GM20431 (cell line): ENCODE measurements at regions not wholly inside any gene's neighbourhood (a gene's known extent, or its start where the extent isn't known, plus 50 kb on each side); places are given as distances from the start of the nearest gene placed in this dataset.

Experiments
- in situ Hi-C: fragments of 300-500 bp; cut with MseI, MboI; formaldehyde crosslinking; loops from one replicate; pipeline ENCODE4 v1.15.0; 2020; ENCODE audit warnings: low sequenced_read_pairs; ENCODE audit not compliant: unreplicated experiment

GRCh38 chr6:120164531-120164930, 815.0 kb upstream of the MAN1A1 start:
- in situ Hi-C loops = no loop called here

GRCh38 chr6:120157873-120158272, 808.3 kb upstream of the MAN1A1 start:
- in situ Hi-C loops = no loop called here

- in situ Hi-C loops = no loop called here
These were observed 797.7 kb upstream of the MAN1A1 start for GRCh38 chr6:120147071-120147871.

GRCh38 chr6:120141601-120142000, 792.0 kb upstream of the MAN1A1 start:
- in situ Hi-C loops = no loop called here

GRCh38 chr6:120137492-120137891, 787.9 kb upstream of the MAN1A1 start:
- in situ Hi-C loops = no loop called here

- in situ Hi-C loops = no loop called here
These were observed 779.7 kb upstream of the MAN1A1 start for GRCh38 chr6:120129228-120129627.

- in situ Hi-C loops = no loop called here
These were observed 772.8 kb upstream of the MAN1A1 start for GRCh38 chr6:120122401-120122800.

- in situ Hi-C loops = no loop called here
These were observed 766.8 kb upstream of the MAN1A1 start for GRCh38 chr6:120116343-120116742.

- in situ Hi-C loops = no loop called here
These were observed 763.4 kb upstream of the MAN1A1 start for GRCh38 chr6:120112980-120113379.

GRCh38 chr6:120111001-120111400, 761.4 kb upstream of the MAN1A1 start:
- in situ Hi-C loops = no loop called here

GRCh38 chr6:120108061-120108795, 758.7 kb upstream of the MAN1A1 start:
- in situ Hi-C loops = no loop called here

GRCh38 chr6:120103618-120104017, 754.1 kb upstream of the MAN1A1 start:
- in situ Hi-C loops = no loop called here

- in situ Hi-C loops = no loop called here
These were observed 747.2 kb upstream of the MAN1A1 start for GRCh38 chr6:120096696-120097260.

- in situ Hi-C loops = no loop called here
These were observed 733.6 kb upstream of the MAN1A1 start for GRCh38 chr6:120083186-120083585.

- in situ Hi-C loops = no loop called here
These were observed 727.9 kb upstream of the MAN1A1 start for GRCh38 chr6:120077489-120077888.

GRCh38 chr6:120058410-120058809, 708.8 kb upstream of the MAN1A1 start:
- in situ Hi-C loops = no loop called here

- in situ Hi-C loops = no loop called here
These were observed 706.5 kb upstream of the MAN1A1 start for GRCh38 chr6:120056085-120056484.

- in situ Hi-C loops = no loop called here
These were observed 705.5 kb upstream of the MAN1A1 start for GRCh38 chr6:120055071-120055470.

GRCh38 chr6:120039664-120040063, 690.1 kb upstream of the MAN1A1 start:
- in situ Hi-C loops = no loop called here

- in situ Hi-C loops = no loop called here
These were observed 682.3 kb upstream of the MAN1A1 start for GRCh38 chr6:120031837-120032236.

GRCh38 chr6:120026791-120027190, 677.2 kb upstream of the MAN1A1 start:
- in situ Hi-C loops = no loop called here
